Spleen (tissue), 11 donors: ENCODE measurements at regions not wholly inside any gene's neighbourhood (a gene's known extent, or its start where the extent isn't known, plus 50 kb on each side); places are given as distances from the start of the nearest gene placed in this dataset.
"Not testable (repeated sequence)": the region's sequence is repeated elsewhere in the genome, so short reads cannot be mapped to it uniquely, and the experiment has no call there.

Source experiments
- DNase-seq: peaks from one replicate; pipeline ENCODE4 v3.0.0-alpha.2; 2020
- H3K27ac ChIP-seq, 8 donors: fragments of 200-600 bp; sonication (generic) in 7 of 8; 1 replicate in 4 of 8; 2 replicates in 4 of 8; pipeline versions ENCODE4 v1.5.0 to v1.8.0; 2016 to 2021; ENCODE audit warnings: inconsistent platforms in 4 of 8, mild to moderate bottlenecking in 4 of 8, moderate library complexity in 1 of 8
- H3K27me3 ChIP-seq, 7 donors: fragments of 200-600 bp; sonication (generic) in 6 of 7; replicated peaks in 1 of 7; 1 replicate in 4 of 7; 2 replicates in 3 of 7; pipeline versions ENCODE4 v1.5.0 to v1.8.0; 2016 to 2021; ENCODE audit warnings: inconsistent platforms in 3 of 7, mild to moderate bottlenecking in 1 of 7
- H3K36me3 ChIP-seq, 6 donors: fragments of 200-600 bp; sonication (generic) in 5 of 6; 1 replicate in 4 of 6; 2 replicates in 2 of 6; pipeline versions ENCODE4 v1.5.0 to v1.8.0; 2016 to 2021; ENCODE audit warnings: inconsistent platforms in 2 of 6
- H3K4me1 ChIP-seq, 6 donors: fragments of 200-600 bp; sonication (generic) in 5 of 6; 1 replicate in 3 of 6; 2 replicates in 3 of 6; pipeline versions ENCODE4 v1.5.0 to v1.8.0; 2016 to 2021; ENCODE audit warnings: inconsistent platforms in 3 of 6
- H3K4me3 ChIP-seq, 8 donors: fragments of 200-600 bp; sonication (generic) in 7 of 8; 1 replicate in 4 of 8; 2 replicates in 4 of 8; pipeline versions ENCODE4 v1.5.0 to v1.8.0; 2016 to 2021; ENCODE audit warnings: inconsistent platforms in 4 of 8, mild to moderate bottlenecking in 4 of 8, moderate library complexity in 2 of 8
- H3K9me3 ChIP-seq, 8 donors: fragments of 200-600 bp; sonication (generic) in 7 of 8; 1 replicate in 4 of 8; 2 replicates in 4 of 8; pipeline versions ENCODE4 v1.5.0 to v1.8.0; 2016 to 2021; ENCODE audit warnings: inconsistent platforms in 4 of 8
- POLR2A ChIP-seq, 3 donors: fragments of 450-650 bp; IDR thresholded peaks; one replicate each; pipeline ENCODE4 v1.5.1; 2017; ENCODE audit warnings: antibody characterized with exemption in 3 of 3, mild to moderate bottlenecking in 1 of 3
- POLR2AphosphoS5 ChIP-seq, 3 donors: sonication (generic); formaldehyde crosslinking; IDR thresholded peaks; one replicate each; pipeline ENCODE4 v1.5.1; 2017; ENCODE audit warnings: antibody characterized with exemption in 3 of 3
- WGBS, 5 donors: extraction: QIAGEN DNeasy Blood & Tissue Kit in 3 of 5; methylation state at CpG; one replicate each; pipeline versions ENCODE4 v1.1.5 to v1.1.7; 2013 to 2018; 5-methylcytosine and 5-hydroxymethylcytosine counted together
- intact Hi-C: fragments of 100-400 bp; cut with DNase I; formaldehyde crosslinking; loops from one replicate; pipeline ENCODE4 v1.15.0; 2023; ENCODE audit warnings: low total_unique reads
- TF ChIP-seq, protein P1 (sequence below), 11 experiments: fragments of 200-600 bp in 7 of 11; fragments of 450-650 bp in 4 of 11; sonication (generic) in 4 of 11; IDR thresholded peaks in 8 of 11; conservative IDR thresholded peaks in 3 of 11; 1 replicate in 7 of 11; 2 replicates in 4 of 11; pipeline versions ENCODE4 v1.4.0 to v1.8.0; 2016 to 2021; ENCODE audit warnings: antibody characterized with exemption in 11 of 11, inconsistent platforms in 4 of 11, mild to moderate bottlenecking in 1 of 11
- donor health status: healthy with polysubstance abuse.
- donor health status: DM: no; HTN: no; CAD: no; lungs with moderate emphysema.
- donor health status: DM: no; HTN: no; CAD: no.
- donor health status: Bipolar disorder and iron deficiency.
- donor health status: healthy.
- donor health status: DM: no; HTN: no; CAD: no.
- donor health status: DM: yes; HTN: yes; CAD: no.

DNA sequence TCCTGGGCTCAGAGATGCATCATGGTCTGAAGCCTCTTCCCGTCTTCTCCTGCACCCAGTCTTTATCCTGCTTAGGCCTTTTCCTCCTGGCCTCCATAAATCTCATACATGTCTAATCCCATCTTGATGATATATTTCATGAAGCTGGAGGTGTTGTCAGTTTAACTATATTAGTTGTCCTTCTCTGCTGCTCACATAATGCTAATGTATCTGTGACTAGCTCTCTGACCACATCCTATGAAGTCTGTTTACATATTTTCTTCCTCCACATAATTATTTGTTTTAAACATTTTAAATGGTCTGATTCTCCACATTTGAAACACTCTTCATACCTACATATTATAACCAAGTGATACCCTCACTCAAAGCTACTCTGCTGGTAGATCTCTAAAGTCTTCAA, 315.2 kb upstream of the RND3 start:
- no peak for DNase-seq
- Histone ChIP-seq H3K27me3 (no peaks in the 10 kb centered on the region), H3K36me3 (no peaks in the 10 kb centered on the region), H3K4me3 (no peak overlapping the region), H3K4me1 (peaks cover 0 to 14% (median 4%) of the 10 kb centered on the region in 6 donors), H3K27ac (no peak overlapping the region), H3K9me3 (no peaks in the 10 kb centered on the region)
- intact Hi-C loops, result no loop called here
- TF ChIP-seq POLR2A (IDR thresholded peaks at IDR 0.05) (no peak), POLR2AphosphoS5 (IDR thresholded peaks at IDR 0.05) (no peak)
- TF ChIP-seq, protein P1, sequence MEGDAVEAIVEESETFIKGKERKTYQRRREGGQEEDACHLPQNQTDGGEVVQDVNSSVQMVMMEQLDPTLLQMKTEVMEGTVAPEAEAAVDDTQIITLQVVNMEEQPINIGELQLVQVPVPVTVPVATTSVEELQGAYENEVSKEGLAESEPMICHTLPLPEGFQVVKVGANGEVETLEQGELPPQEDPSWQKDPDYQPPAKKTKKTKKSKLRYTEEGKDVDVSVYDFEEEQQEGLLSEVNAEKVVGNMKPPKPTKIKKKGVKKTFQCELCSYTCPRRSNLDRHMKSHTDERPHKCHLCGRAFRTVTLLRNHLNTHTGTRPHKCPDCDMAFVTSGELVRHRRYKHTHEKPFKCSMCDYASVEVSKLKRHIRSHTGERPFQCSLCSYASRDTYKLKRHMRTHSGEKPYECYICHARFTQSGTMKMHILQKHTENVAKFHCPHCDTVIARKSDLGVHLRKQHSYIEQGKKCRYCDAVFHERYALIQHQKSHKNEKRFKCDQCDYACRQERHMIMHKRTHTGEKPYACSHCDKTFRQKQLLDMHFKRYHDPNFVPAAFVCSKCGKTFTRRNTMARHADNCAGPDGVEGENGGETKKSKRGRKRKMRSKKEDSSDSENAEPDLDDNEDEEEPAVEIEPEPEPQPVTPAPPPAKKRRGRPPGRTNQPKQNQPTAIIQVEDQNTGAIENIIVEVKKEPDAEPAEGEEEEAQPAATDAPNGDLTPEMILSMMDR (IDR thresholded peaks at IDR 0.05 in 8 of 11, conservative IDR thresholded peaks at IDR 0.05 in 3 of 11), result no peak
- 81 to 94% (median 92%) methylated on average over 1 of the region's 1 CpG for WGBS, 5 donors

DNA sequence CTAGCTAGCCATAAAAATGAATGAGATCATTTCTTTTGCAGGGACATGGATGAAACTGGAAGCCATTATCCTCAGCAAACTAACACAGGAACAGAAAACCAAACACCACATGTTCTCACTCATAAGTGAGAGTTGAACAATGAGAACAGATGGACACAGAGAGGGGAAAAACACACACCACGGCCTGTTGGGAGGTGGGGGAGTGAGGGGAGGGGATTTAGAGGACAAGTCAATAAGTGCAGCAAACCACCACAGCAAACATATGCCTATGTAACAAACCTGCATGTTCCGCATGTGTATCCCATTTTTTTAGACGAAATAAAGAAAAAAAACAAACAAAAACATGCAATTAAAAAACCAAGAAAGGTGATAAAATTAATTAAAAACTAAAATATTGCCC, 308.8 kb upstream of the RND3 start:
- DNase-seq, H3K27me3 ChIP-seq, H3K27ac ChIP-seq, H3K4me1 ChIP-seq, H3K4me3 ChIP-seq, intact Hi-C loops, H3K36me3 ChIP-seq: not testable (repeated sequence)
- H3K9me3 ChIP-seq, result peaks cover 0 to 16% (median 8%) of the 10 kb centered on the region in 8 donors
- 67 to 80% (median 77%) methylated on average over 3 of the region's 3 CpGs for WGBS, 5 donors

- intact Hi-C loops, result no loop called here
- no peaks in the 10 kb centered on the region for H3K27me3 ChIP-seq
- H3K4me1 ChIP-seq, result no peaks in the 10 kb centered on the region
- no peaks in the 10 kb centered on the region for H3K36me3 ChIP-seq
- TF ChIP-seq POLR2A (IDR thresholded peaks at IDR 0.05) (no peak), POLR2AphosphoS5 (IDR thresholded peaks at IDR 0.05) (no peak)
- TF ChIP-seq, protein P1 (IDR thresholded peaks at IDR 0.05 in 8 of 11, conservative IDR thresholded peaks at IDR 0.05 in 3 of 11), result no peak
- WGBS, 5 donors, result 73 to 81% (median 80%) methylated on average over 2 to 3 of the region's 3 CpGs
- no peak overlapping the region for H3K4me3 ChIP-seq
- no peak overlapping the region for H3K27ac ChIP-seq
- peaks cover 0 to 19% (median 13%) of the 10 kb centered on the region in 8 donors for H3K9me3 ChIP-seq
- DNase-seq, result no peak
These were observed 305.4 kb upstream of the RND3 start for GRCh38 chr2:150792780-150793300.

DNA sequence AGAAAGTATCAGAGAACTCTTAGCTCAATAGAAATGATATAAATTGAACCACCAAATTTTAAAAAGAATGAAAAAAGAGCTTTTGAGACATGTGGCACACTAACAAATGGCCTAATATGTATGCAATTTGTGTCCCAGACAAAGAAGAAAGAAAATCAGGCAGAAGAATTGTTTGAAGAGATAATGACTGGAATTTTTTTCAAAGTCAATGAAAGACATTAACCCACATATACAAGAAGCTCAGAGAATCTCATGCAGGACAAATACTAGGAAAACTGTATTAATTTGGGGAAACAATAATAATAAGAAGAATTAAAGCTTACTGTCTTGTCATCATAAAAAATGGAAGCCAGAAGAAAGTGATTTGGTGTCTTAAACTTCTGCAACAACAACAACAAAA, 304.1 kb upstream of the RND3 start:
- DNase-seq, result no peak
- intact Hi-C loops, result no loop called here
- H3K9me3 ChIP-seq, result peaks cover 0 to 19% (median 13%) of the 10 kb centered on the region in 8 donors
- no peaks in the 10 kb centered on the region for H3K4me1 ChIP-seq
- H3K36me3 ChIP-seq, result no peaks in the 10 kb centered on the region
- H3K27ac ChIP-seq, result no peak overlapping the region
- TF ChIP-seq POLR2A (IDR thresholded peaks at IDR 0.05), result no peak
- TF ChIP-seq POLR2AphosphoS5 (IDR thresholded peaks at IDR 0.05), result no peak
- TF ChIP-seq, protein P1 (IDR thresholded peaks at IDR 0.05 in 8 of 11, conservative IDR thresholded peaks at IDR 0.05 in 3 of 11), result no peak
- H3K4me3 ChIP-seq, result no peak overlapping the region
- no peaks in the 10 kb centered on the region for H3K27me3 ChIP-seq

GRCh38 chr2:150789376-150789905, 302.0 kb upstream of the RND3 start:
- H3K27ac ChIP-seq, result no peak overlapping the region
- H3K36me3 ChIP-seq, result no peaks in the 10 kb centered on the region
- peaks cover 0 to 19% (median 13%) of the 10 kb centered on the region in 8 donors for H3K9me3 ChIP-seq
- DNase-seq, result no peak
- H3K4me1 ChIP-seq, result no peaks in the 10 kb centered on the region
- intact Hi-C loops, result no loop called here
- TF ChIP-seq POLR2AphosphoS5 (IDR thresholded peaks at IDR 0.05) (no peak), POLR2A (IDR thresholded peaks at IDR 0.05) (no peak)
- TF ChIP-seq, protein P1 (IDR thresholded peaks at IDR 0.05 in 8 of 11, conservative IDR thresholded peaks at IDR 0.05 in 3 of 11), result no peak
- 89 to 95% (median 94%) methylated on average over 2 of the region's 2 CpGs for WGBS, 5 donors
- H3K4me3 ChIP-seq, result no peak overlapping the region
- H3K27me3 ChIP-seq, result no peaks in the 10 kb centered on the region
